Peyer's patch (tissue), 4 donors: ENCODE measurements at regions not wholly inside any gene's neighbourhood (a gene's known extent, or its start where the extent isn't known, plus 50 kb on each side); places are given as distances from the start of the nearest gene placed in this dataset.

Experiments
- CTCF ChIP-seq, 6 experiments: fragments of 450-650 bp in 4 of 6; fragments of 200-600 bp in 2 of 6; sonication (generic) in 1 of 6; IDR thresholded peaks; one replicate each; pipeline ENCODE4 v1.5.1; 2017 to 2019; ENCODE audit warnings: antibody characterized with exemption in 6 of 6, mild to moderate bottlenecking in 3 of 6, moderate library complexity in 1 of 6
- POLR2A ChIP-seq, 2 donors: fragments of 450-650 bp; IDR thresholded peaks; one replicate each; pipeline ENCODE4 v1.5.1; 2017; ENCODE audit warnings: antibody characterized with exemption in 2 of 2, mild to moderate bottlenecking in 2 of 2, moderate library complexity in 2 of 2

- no peak for TF ChIP-seq POLR2A (IDR thresholded peaks at IDR 0.05)
- no peak for TF ChIP-seq CTCF (IDR thresholded peaks at IDR 0.05)
Measured at GRCh38 chr3:181564222-181564621, 147.5 kb upstream of the SOX2 start.
